HepG2 (cell line): ENCODE measurements at regions not wholly inside any gene's neighbourhood (a gene's known extent, or its start where the extent isn't known, plus 50 kb on each side); places are given as distances from the start of the nearest gene placed in this dataset.

ENCODE experiments used
- ATAC-seq: fragments of 200-7000 bp; cut with Tn5 transposase; 3 replicates; pipeline ENCODE4 v1.9.1; 2020; ENCODE audit warnings: mild to moderate bottlenecking, moderate library complexity
- BruUV-seq: library from RNA; stranded (reverse); fragments of 400-500 nt; replicated peaks from 2 replicates; lab custom pipeline; 2021; lab: Mats Ljungman, UMichigan
- CTCF ChIA-PET: fragments of 300-600 bp; formaldehyde crosslinking; extraction: SDS; loops from one replicate; lab custom pipeline; 2021; ENCODE audit warnings: low total read pairs, inconsistent platforms, low intra/inter-chr PET ratio; lab: Yijun Ruan, JAX
- POLR2A ChIA-PET: fragments of 350-600 bp; sonication (Branson Sonifier 250); formaldehyde crosslinking; loops from one replicate; lab custom pipeline; 2020; ENCODE audit warnings: antibody characterized with exemption, inconsistent platforms; lab: Yijun Ruan, JAX
- DNase-seq: peaks from one replicate; pipeline ENCODE4 v3.0.0-alpha.2; 2015; ENCODE audit warnings: low spot score
- FAIRE-seq: peaks from 3 replicates; lab custom pipeline; 2011; peaks lifted over from hg19 to GRCh38; lab: Jason Lieb, UNC
- H2AFZ ChIP-seq: one replicate; pipeline ENCODE4 v1.6.1; 2011; ENCODE audit warnings: low read length, inconsistent platforms
- H3K27ac ChIP-seq: fragments of 300-600 bp; 3 replicates; pipeline ENCODE4 v1.8.0; 2011; ENCODE audit warnings: mixed run types, mild to moderate bottlenecking, mixed read lengths, low read length, inconsistent platforms; ENCODE audit not compliant: insufficient read depth; ENCODE audit errors: extremely low read length
- H3K27me3 ChIP-seq, 2 experiments: fragments of 200-600 bp in 1 of 2; 2 replicates in 1 of 2; 3 replicates in 1 of 2; pipeline versions ENCODE4 v1.6.0 to v1.8.0; 2011; ENCODE audit warnings: low read length in 2 of 2, mild to moderate bottlenecking in 2 of 2, moderate library complexity in 2 of 2, inconsistent platforms in 1 of 2; ENCODE audit not compliant: insufficient read depth in 2 of 2, control insufficient read depth in 1 of 2
- H3K36me3 ChIP-seq, 2 experiments: fragments of 200-600 bp in 1 of 2; replicated peaks in 1 of 2; 2 replicates in 1 of 2; 3 replicates in 1 of 2; pipeline versions ENCODE4 v1.5.1 to v1.8.0; 2011; ENCODE audit warnings: low read length in 2 of 2, inconsistent platforms in 1 of 2; ENCODE audit not compliant: insufficient read depth in 2 of 2, control insufficient read depth in 1 of 2
- H3K4me1 ChIP-seq: 2 replicates; pipeline ENCODE4 v1.5.1; 2012; ENCODE audit warnings: low read length, inconsistent platforms; ENCODE audit not compliant: insufficient read depth
- H3K4me2 ChIP-seq: 2 replicates; pipeline ENCODE4 v1.6.0; 2011; ENCODE audit warnings: low read depth, low read length, inconsistent platforms
- H3K4me3 ChIP-seq, 3 experiments: fragments of 200-600 bp in 1 of 3; sonication (generic), shearing (Covaris generic) in 1 of 3; replicated peaks in 1 of 3; 2 replicates each; pipeline ENCODE4 v1.5.1; 2011 to 2016; ENCODE audit warnings: low read length in 3 of 3, inconsistent platforms in 2 of 3, low read depth in 2 of 3, mild to moderate bottlenecking in 2 of 3, control low read depth in 1 of 3, mixed read lengths in 1 of 3; ENCODE audit not compliant: insufficient read depth in 1 of 3
- H3K79me2 ChIP-seq: one replicate; pipeline ENCODE4 v1.6.1; 2011; ENCODE audit warnings: low read length, inconsistent platforms; ENCODE audit not compliant: insufficient read depth
- H3K9ac ChIP-seq: 2 replicates; pipeline ENCODE4 v1.6.0; 2011; ENCODE audit warnings: mild to moderate bottlenecking, low read depth, low read length, inconsistent platforms; ENCODE audit not compliant: insufficient read depth
- H3K9me3 ChIP-seq: 2 replicates; pipeline ENCODE4 v1.5.1; 2012; ENCODE audit warnings: mild to moderate bottlenecking, low read length
- H4K20me1 ChIP-seq: 2 replicates; pipeline ENCODE4 v1.6.0; 2011; ENCODE audit warnings: inconsistent platforms, mild to moderate bottlenecking, low read length, moderate library complexity; ENCODE audit not compliant: insufficient read depth
- ARID4A ChIP-seq: sonication (generic); formaldehyde crosslinking; IDR thresholded peaks from 2 replicates; pipeline ENCODE4 v1.5.0; 2020; ENCODE audit warnings: mild to moderate bottlenecking, missing genetic modification reagents, borderline replicate concordance
- CHD2 ChIP-seq: IDR thresholded peaks from 2 replicates; pipeline ENCODE4 v1.6.1; 2011; ENCODE audit warnings: low read depth, low read length, improper control_type of control experiment
- HNRNPUL1 ChIP-seq: fragments of 200-400 bp; formaldehyde crosslinking; IDR thresholded peaks from 2 replicates; pipeline ENCODE4 v1.6.1; 2017; ENCODE audit warnings: low read depth, mild to moderate bottlenecking, low read length, moderate library complexity
- KLF11 ChIP-seq: IDR thresholded peaks from 2 replicates; pipeline ENCODE4 v1.6.1; 2016; ENCODE audit warnings: missing compliant biosample characterization
- LBX2 ChIP-seq: sonication (generic); formaldehyde crosslinking; IDR thresholded peaks from 2 replicates; pipeline ENCODE4 v1.5.0; 2020; ENCODE audit warnings: missing genetic modification reagents, mild to moderate bottlenecking, borderline replicate concordance
- RFX5 ChIP-seq: IDR thresholded peaks from 2 replicates; pipeline ENCODE4 v1.6.1; 2011; ENCODE audit warnings: low read depth, low read length, improper control_type of control experiment
- STAT5B ChIP-seq: sonication (generic); formaldehyde crosslinking; IDR thresholded peaks from 2 replicates; pipeline ENCODE4 v1.4.0; 2020; ENCODE audit warnings: missing genetic modification reagents
- STAT6 ChIP-seq: sonication (generic); formaldehyde crosslinking; IDR thresholded peaks from 2 replicates; pipeline ENCODE4 v1.4.0; 2020; ENCODE audit warnings: missing genetic modification reagents, mild to moderate bottlenecking, borderline replicate concordance
- ZFP82 ChIP-seq: sonication (generic); formaldehyde crosslinking; IDR thresholded peaks from 2 replicates; pipeline ENCODE4 v1.5.1; 2020; ENCODE audit warnings: mild to moderate bottlenecking, missing genetic modification reagents, borderline replicate concordance
- ZMAT3 ChIP-seq: sonication (generic); formaldehyde crosslinking; conservative IDR thresholded peaks from 2 replicates; pipeline ENCODE4 v1.7.0; 2021; ENCODE audit warnings: missing genetic modification reagents
- ZNF20 ChIP-seq: sonication (generic); formaldehyde crosslinking; IDR thresholded peaks from 2 replicates; pipeline ENCODE4 v1.4.0; 2020; ENCODE audit warnings: mild to moderate bottlenecking, moderate library complexity, missing genetic modification reagents
- WGBS: methylation state at CpG from one replicate; pipeline ENCODE4 v1.1.6; 2017; ENCODE audit warnings: low lambda C conversion rate; 5-methylcytosine and 5-hydroxymethylcytosine counted together
- in situ Hi-C: cut with HindIII; loops from 2 replicates; pipeline ENCODE4 v1.10.0; 2017; ENCODE audit warnings: low pct_unique_long_range_greater_than_20kb; ENCODE audit not compliant: extremely low pct_ligation_motif_present
- intact Hi-C: fragments of 100-400 bp; cut with micrococcal nuclease; formaldehyde crosslinking; loops from one replicate; pipeline ENCODE4 v1.10.0; 2022; ENCODE audit not compliant: unreplicated experiment
- TF ChIP-seq, protein P1 (sequence below): sonication (generic); formaldehyde crosslinking; IDR thresholded peaks from 2 replicates; pipeline ENCODE4 v1.4.0; 2020; ENCODE audit warnings: mild to moderate bottlenecking, missing genetic modification reagents
- TF ChIP-seq, protein P2 (sequence below): sonication (generic); formaldehyde crosslinking; IDR thresholded peaks from 2 replicates; pipeline ENCODE4 v1.8.1; 2023; ENCODE audit warnings: mild to moderate bottlenecking, missing genetic modification reagents

DNA sequence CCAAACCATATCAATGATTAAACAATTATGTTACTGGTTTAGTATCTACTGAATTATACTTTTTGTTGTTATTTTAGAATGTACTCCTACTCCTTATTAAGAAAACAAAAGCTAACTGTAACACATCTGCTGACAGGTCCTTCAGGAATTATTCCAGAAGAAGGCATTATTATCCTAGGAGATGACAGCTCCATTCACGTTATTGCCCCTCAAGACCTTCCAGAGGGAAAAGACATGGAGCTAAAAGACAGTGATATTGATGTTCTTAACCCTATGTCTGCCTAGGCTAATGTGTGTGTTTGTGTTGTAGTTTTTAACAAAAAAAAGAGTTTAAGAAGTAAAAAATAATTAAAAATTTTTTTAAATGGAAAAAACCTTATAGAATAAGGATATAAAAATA is 206.8 kb upstream of the KLHL4 start:
- no peak for FAIRE-seq
- no peaks in the 10 kb centered on the region for H3K79me2 ChIP-seq
- BruUV-seq = no TSS peak
- H3K4me3 ChIP-seq = no peak overlapping the region
- ATAC-seq = no peak
- H3K9ac ChIP-seq = no peak overlapping the region
- H3K9me3 ChIP-seq = no peaks in the 10 kb centered on the region
- no peak overlapping the region for H3K4me2 ChIP-seq
- CTCF ChIA-PET = no interaction called here
- no peak overlapping the region for H2AFZ ChIP-seq
- intact Hi-C loops (no loop called here), in situ Hi-C loops (no loop called here)
- no peaks in the 10 kb centered on the region for H3K27me3 ChIP-seq
- DNase-seq = no peak
- H3K36me3 ChIP-seq = no peaks in the 10 kb centered on the region
- POLR2A ChIA-PET = no interaction called here
- no peak overlapping the region for H3K27ac ChIP-seq
- 5% methylated on average over 1 of the region's 1 CpG for WGBS
- no peaks in the 10 kb centered on the region for H4K20me1 ChIP-seq
- H3K4me1 ChIP-seq = no peaks in the 10 kb centered on the region
- TF ChIP-seq RFX5 = no peak
- TF ChIP-seq KLF11 (CRISPR knock-in tag) = no peak
- TF ChIP-seq HNRNPUL1 = no peak
- TF ChIP-seq, protein P1, sequence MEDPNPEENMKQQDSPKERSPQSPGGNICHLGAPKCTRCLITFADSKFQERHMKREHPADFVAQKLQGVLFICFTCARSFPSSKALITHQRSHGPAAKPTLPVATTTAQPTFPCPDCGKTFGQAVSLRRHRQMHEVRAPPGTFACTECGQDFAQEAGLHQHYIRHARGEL (CRISPR knock-in tag) = no peak
- no peak for TF ChIP-seq LBX2
- no peak for TF ChIP-seq ZNF20 (CRISPR knock-in tag)
- TF ChIP-seq CHD2 = no peak
- TF ChIP-seq, protein P2, sequence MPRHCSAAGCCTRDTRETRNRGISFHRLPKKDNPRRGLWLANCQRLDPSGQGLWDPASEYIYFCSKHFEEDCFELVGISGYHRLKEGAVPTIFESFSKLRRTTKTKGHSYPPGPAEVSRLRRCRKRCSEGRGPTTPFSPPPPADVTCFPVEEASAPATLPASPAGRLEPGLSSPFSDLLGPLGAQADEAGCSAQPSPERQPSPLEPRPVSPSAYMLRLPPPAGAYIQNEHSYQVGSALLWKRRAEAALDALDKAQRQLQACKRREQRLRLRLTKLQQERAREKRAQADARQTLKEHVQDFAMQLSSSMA (CRISPR knock-in tag) = no peak
- TF ChIP-seq ZMAT3 (CRISPR knock-in tag) = no peak
- TF ChIP-seq ZFP82 (CRISPR knock-in tag) = no peak
- TF ChIP-seq ARID4A (CRISPR knock-in tag) = no peak
- no peak for TF ChIP-seq STAT5B (CRISPR knock-in tag)
- no peak for TF ChIP-seq STAT6 (CRISPR knock-in tag)
